Mucosa of gallbladder (tissue), 1 donor: ENCODE measurements at regions not wholly inside any gene's neighbourhood (a gene's known extent, or its start where the extent isn't known, plus 50 kb on each side); places are given as distances from the start of the nearest gene placed in this dataset.

Experiments
- DNase-seq: peaks from one replicate; pipeline ENCODE4 v3.0.0-alpha.2; 2020; ENCODE audit warnings: low spot score
- donor health status: DM: no; HTN: no; CAD: no.

- DNase-seq = no peak
Measured at GRCh38 chr2:204046145-204046544, 109.6 kb downstream of the ICOS start.

- DNase-seq = no peak
Measured at GRCh38 chr2:204049635-204050034, 113.1 kb downstream of the ICOS start.

- no peak for DNase-seq
Measured at GRCh38 chr2:204050681-204051080, 114.1 kb downstream of the ICOS start.

GRCh38 chr2:204051476-204051875 lies 114.9 kb downstream of the ICOS start:
- DNase-seq = no peak

- no peak for DNase-seq
Measured at GRCh38 chr2:204051984-204052556, 115.5 kb downstream of the ICOS start.

- DNase-seq = no peak
Measured at GRCh38 chr2:204059016-204059415, 122.5 kb downstream of the ICOS start.

- DNase-seq = no peak
Measured at GRCh38 chr2:204060841-204061240, 124.3 kb downstream of the ICOS start.

- no peak for DNase-seq
Measured at GRCh38 chr2:204061241-204061640, 124.7 kb downstream of the ICOS start.

GRCh38 chr2:204064119-204064518 lies 127.6 kb downstream of the ICOS start:
- DNase-seq = no peak

GRCh38 chr2:204065566-204065965 lies 129.0 kb downstream of the ICOS start:
- DNase-seq = no peak

GRCh38 chr2:204066051-204066450 lies 129.5 kb downstream of the ICOS start:
- DNase-seq = no peak

- DNase-seq = no peak
Measured at GRCh38 chr2:204069804-204070203, 133.2 kb downstream of the ICOS start.

GRCh38 chr2:204072443-204073324 lies 136.1 kb downstream of the ICOS start:
- peak; percentile 13 for DNase-seq

GRCh38 chr2:204074456-204074855 lies 137.9 kb downstream of the ICOS start:
- peak; percentile 14 for DNase-seq

GRCh38 chr2:204078003-204078698 lies 141.6 kb downstream of the ICOS start:
- DNase-seq = no peak

GRCh38 chr2:204081487-204082425 lies 145.2 kb downstream of the ICOS start:
- DNase-seq = no peak

- no peak for DNase-seq
Measured at GRCh38 chr2:204086167-204086566, 149.6 kb downstream of the ICOS start.

GRCh38 chr2:204089105-204089504 lies 152.5 kb downstream of the ICOS start:
- DNase-seq = no peak

GRCh38 chr2:204089574-204089973 lies 153.0 kb downstream of the ICOS start:
- no peak for DNase-seq

GRCh38 chr2:204090021-204090420 lies 153.5 kb downstream of the ICOS start:
- no peak for DNase-seq

GRCh38 chr2:204104811-204105210 lies 168.2 kb downstream of the ICOS start:
- no peak for DNase-seq

GRCh38 chr2:204108330-204108751 lies 171.8 kb downstream of the ICOS start:
- no peak for DNase-seq
